T-cell (primary cell): ENCODE measurements at regions not wholly inside any gene's neighbourhood (a gene's known extent, or its start where the extent isn't known, plus 50 kb on each side); places are given as distances from the start of the nearest gene placed in this dataset.

Experiments used
- ATAC-seq, 4 experiments: fragments of 200-7000 bp in 3 of 4; fragments of 150-1000 bp in 1 of 4; cut with Tn5 transposase; replicated peaks in 1 of 4; 1 replicate in 3 of 4; 2 replicates in 1 of 4; pipeline ENCODE4 v1.10.0; 2021; ENCODE audit warnings: moderate library complexity in 3 of 4, mild to moderate bottlenecking in 2 of 4, moderate number of reproducible peaks in 1 of 4
- CTCF ChIA-PET, 2 donors: fragments of 300-600 bp; sonication (Branson Sonifier 250); formaldehyde crosslinking; loops; one replicate each; lab custom pipeline; 2022; ENCODE audit warnings: antibody characterized with exemption in 2 of 2; lab: Charles Lee
- POLR2A ChIA-PET, 2 donors: fragments of 300-600 bp; sonication (Branson Sonifier 250); formaldehyde crosslinking; loops; one replicate each; lab custom pipeline; 2022; ENCODE audit warnings: antibody characterized with exemption in 2 of 2; lab: Charles Lee
- DNase-seq, 35 experiments: peaks; one replicate each; pipeline versions ENCODE4 v3.0.0 to v3.0.0-alpha.2; 2013 to 2023
- H3K27ac ChIP-seq: one replicate; pipeline ENCODE4 v1.5.1; 2013; ENCODE audit warnings: low read length
- H3K27me3 ChIP-seq, 2 experiments: replicated peaks in 1 of 2; 1 replicate in 1 of 2; 2 replicates in 1 of 2; pipeline versions ENCODE4 v1.6.1 to v1.7.0; 2013; ENCODE audit warnings: low read length in 1 of 2, mixed read lengths in 1 of 2; ENCODE audit not compliant: control insufficient read depth in 2 of 2, insufficient read depth in 2 of 2; ENCODE audit errors: extremely low read depth in 1 of 2
- H3K36me3 ChIP-seq, 2 donors: 1 replicate in 1 of 2; 2 replicates in 1 of 2; pipeline versions ENCODE4 v1.6.1 to v1.7.0; 2013; ENCODE audit warnings: low read length in 1 of 2; ENCODE audit not compliant: control insufficient read depth in 2 of 2, insufficient read depth in 1 of 2; ENCODE audit errors: extremely low read depth in 1 of 2
- H3K4me1 ChIP-seq, 2 experiments: 1 replicate in 1 of 2; 2 replicates in 1 of 2; pipeline versions ENCODE4 v1.6.1 to v1.7.0; 2013; ENCODE audit warnings: low read length in 2 of 2, mixed read lengths in 1 of 2; ENCODE audit not compliant: insufficient read depth in 2 of 2, control insufficient read depth in 1 of 2; ENCODE audit errors: extremely low read depth in 1 of 2
- H3K4me3 ChIP-seq, 2 donors: 1 replicate in 1 of 2; 2 replicates in 1 of 2; pipeline versions ENCODE4 v1.5.1 to v1.7.0; 2013; ENCODE audit warnings: mild to moderate bottlenecking in 2 of 2, low read length in 1 of 2, moderate library complexity in 1 of 2; ENCODE audit not compliant: control insufficient read depth in 1 of 2; ENCODE audit errors: extremely low read depth in 1 of 2
- H3K9me3 ChIP-seq: 2 replicates; pipeline ENCODE4 v1.7.0; 2013
- H3K27ac Mint-ChIP-seq, 2 donors: one replicate each; pipeline ENCODE4 v1.8.0; 2020 to 2021; ENCODE audit warnings: mild to moderate bottlenecking in 2 of 2, mixed read lengths in 2 of 2
- H3K27me3 Mint-ChIP-seq, 2 donors: one replicate each; pipeline ENCODE4 v1.8.0; 2021 to 2022; ENCODE audit warnings: mixed read lengths in 2 of 2
- H3K36me3 Mint-ChIP-seq: one replicate; pipeline ENCODE4 v1.8.0; 2021; ENCODE audit warnings: mixed read lengths
- H3K4me1 Mint-ChIP-seq, 3 donors: one replicate each; pipeline ENCODE4 v1.8.0; 2020 to 2022; ENCODE audit warnings: mixed read lengths in 3 of 3, mild to moderate bottlenecking in 1 of 3
- H3K4me3 Mint-ChIP-seq, 3 donors: one replicate each; pipeline ENCODE4 v1.8.0; 2020 to 2022; ENCODE audit warnings: mild to moderate bottlenecking in 3 of 3, mixed read lengths in 3 of 3, moderate library complexity in 3 of 3
- H3K9me3 Mint-ChIP-seq, 3 donors: one replicate each; pipeline ENCODE4 v1.8.0; 2020 to 2022; ENCODE audit warnings: mixed read lengths in 3 of 3
- WGBS: methylation state at CpG from one replicate; pipeline ENCODE4 v1.1.5; 2013; ENCODE audit warnings: missing lambda C conversion rate; ENCODE audit not compliant: insufficient coverage; 5-methylcytosine and 5-hydroxymethylcytosine counted together

- H3K4me1 ChIP-seq, result no peaks in the 10 kb centered on the region
- H3K27me3 ChIP-seq, result no peaks in the 10 kb centered on the region
- ChIA-PET POLR2A (no interaction called here), CTCF (no interaction called here)
- Mint-ChIP-seq H3K36me3 (no peaks in the 10 kb centered on the region), H3K27me3 (no peaks in the 10 kb centered on the region), H3K27ac (no peak overlapping the region), H3K4me3 (no peak overlapping the region), H3K4me1 (no peaks in the 10 kb centered on the region), H3K9me3 (peaks cover 20 to 45% (median 23%) of the 10 kb centered on the region in 3 donors)
- H3K4me3 ChIP-seq, result no peak overlapping the region
- no peaks in the 10 kb centered on the region for H3K9me3 ChIP-seq
- H3K36me3 ChIP-seq, result no peaks in the 10 kb centered on the region
- no peak for DNase-seq
- ATAC-seq, result no peak
- no peak overlapping the region for H3K27ac ChIP-seq
Measured at GRCh38 chr5:124383693-124384092, 362.7 kb downstream of the ZNF608 start.

GRCh38 chr5:124377386-124377785 lies 369.1 kb downstream of the ZNF608 start:
- Histone ChIP-seq H3K27me3 (no peaks in the 10 kb centered on the region), H3K9me3 (no peaks in the 10 kb centered on the region), H3K4me1 (no peaks in the 10 kb centered on the region), H3K27ac (no peak overlapping the region), H3K36me3 (no peaks in the 10 kb centered on the region), H3K4me3 (no peak overlapping the region)
- H3K4me1 Mint-ChIP-seq, result no peaks in the 10 kb centered on the region
- CTCF ChIA-PET, result no interaction called here
- H3K27me3 Mint-ChIP-seq, result no peaks in the 10 kb centered on the region
- POLR2A ChIA-PET, result no interaction called here
- H3K9me3 Mint-ChIP-seq, result peaks cover 10 to 18% (median 17%) of the 10 kb centered on the region in 3 donors
- H3K36me3 Mint-ChIP-seq, result no peaks in the 10 kb centered on the region
- no peak for ATAC-seq
- DNase-seq, result no peak
- H3K27ac Mint-ChIP-seq, result no peak overlapping the region
- 64% methylated on average over 1 of the region's 1 CpG for WGBS
- no peak overlapping the region for H3K4me3 Mint-ChIP-seq

GRCh38 chr5:124373883-124374282 lies 372.6 kb downstream of the ZNF608 start:
- Histone ChIP-seq H3K4me1 (no peaks in the 10 kb centered on the region), H3K27me3 (no peaks in the 10 kb centered on the region), H3K36me3 (no peaks in the 10 kb centered on the region), H3K4me3 (no peak overlapping the region), H3K27ac (no peak overlapping the region), H3K9me3 (no peaks in the 10 kb centered on the region)
- Mint-ChIP-seq H3K27me3 (no peaks in the 10 kb centered on the region), H3K9me3 (peaks cover 4 to 21% (median 8%) of the 10 kb centered on the region in 3 donors), H3K27ac (no peak overlapping the region), H3K36me3 (no peaks in the 10 kb centered on the region), H3K4me1 (no peaks in the 10 kb centered on the region), H3K4me3 (no peak overlapping the region)
- 50% methylated on average over 1 of the region's 3 CpGs for WGBS
- ATAC-seq (no peak), DNase-seq (no peak)
- ChIA-PET CTCF (no interaction called here), POLR2A (no interaction called here)

GRCh38 chr5:124372457-124372856 lies 374.0 kb downstream of the ZNF608 start:
- Mint-ChIP-seq H3K9me3 (peaks cover 6 to 24% (median 8%) of the 10 kb centered on the region in 3 donors), H3K36me3 (no peaks in the 10 kb centered on the region), H3K27me3 (no peaks in the 10 kb centered on the region), H3K4me1 (no peaks in the 10 kb centered on the region), H3K27ac (no peak overlapping the region), H3K4me3 (no peak overlapping the region)
- WGBS, result 64% methylated on average over 3 of the region's 4 CpGs
- no peak overlapping the region for H3K4me3 ChIP-seq
- ChIA-PET POLR2A (no interaction called here), CTCF (no interaction called here)
- DNase-seq, result no peak
- no peaks in the 10 kb centered on the region for H3K4me1 ChIP-seq
- H3K27ac ChIP-seq, result no peak overlapping the region
- no peaks in the 10 kb centered on the region for H3K27me3 ChIP-seq
- H3K36me3 ChIP-seq, result no peaks in the 10 kb centered on the region
- H3K9me3 ChIP-seq, result no peaks in the 10 kb centered on the region
- ATAC-seq, result no peak

- no peaks in the 10 kb centered on the region for H3K27me3 ChIP-seq
- 91% methylated on average over 1 of the region's 4 CpGs for WGBS
- H3K27me3 Mint-ChIP-seq, result no peaks in the 10 kb centered on the region
- H3K4me3 Mint-ChIP-seq, result no peak overlapping the region
- no peaks in the 10 kb centered on the region for H3K4me1 ChIP-seq
- no peaks in the 10 kb centered on the region for H3K9me3 ChIP-seq
- POLR2A ChIA-PET, result no interaction called here
- no peaks in the 10 kb centered on the region for H3K36me3 ChIP-seq
- no peak overlapping the region for H3K27ac Mint-ChIP-seq
- H3K4me1 Mint-ChIP-seq, result no peaks in the 10 kb centered on the region
- DNase-seq (no peak), ATAC-seq (no peak)
- no peaks in the 10 kb centered on the region for H3K36me3 Mint-ChIP-seq
- no peak overlapping the region for H3K27ac ChIP-seq
- no peak overlapping the region for H3K4me3 ChIP-seq
- peaks cover 5 to 27% (median 8%) of the 10 kb centered on the region in 3 donors for H3K9me3 Mint-ChIP-seq
- CTCF ChIA-PET, result interaction anchor here in 1 of 2 donors (0.8 kb wide), 1 partner anchor 133 kb away, joined by 3 read pairs; no protein-coding TSS in a partner anchor
Measured at GRCh38 chr5:124371111-124371706, 375.2 kb downstream of the ZNF608 start.

- Mint-ChIP-seq H3K36me3 (no peaks in the 10 kb centered on the region), H3K27me3 (no peaks in the 10 kb centered on the region), H3K4me3 (no peak overlapping the region), H3K27ac (no peak overlapping the region), H3K9me3 (peaks cover 3 to 27% (median 5%) of the 10 kb centered on the region in 3 donors), H3K4me1 (no peaks in the 10 kb centered on the region)
- H3K27ac ChIP-seq, result no peak overlapping the region
- no peak for DNase-seq
- H3K36me3 ChIP-seq, result no peaks in the 10 kb centered on the region
- no peaks in the 10 kb centered on the region for H3K27me3 ChIP-seq
- H3K9me3 ChIP-seq, result no peaks in the 10 kb centered on the region
- POLR2A ChIA-PET, result no interaction called here
- H3K4me1 ChIP-seq, result no peaks in the 10 kb centered on the region
- H3K4me3 ChIP-seq, result no peak overlapping the region
- ATAC-seq, result no peak
- CTCF ChIA-PET, result interaction anchor here in 1 of 2 donors (0.8 kb wide), 1 partner anchor 134 kb away, joined by 3 read pairs; no protein-coding TSS in a partner anchor
Measured at GRCh38 chr5:124370601-124371000, 375.8 kb downstream of the ZNF608 start.

GRCh38 chr5:124365361-124365801 lies 381.1 kb downstream of the ZNF608 start:
- 84% methylated on average over 3 of the region's 4 CpGs for WGBS
- H3K27me3 Mint-ChIP-seq, result no peaks in the 10 kb centered on the region
- no peaks in the 10 kb centered on the region for H3K4me1 ChIP-seq
- H3K4me1 Mint-ChIP-seq, result no peaks in the 10 kb centered on the region
- H3K27me3 ChIP-seq, result no peaks in the 10 kb centered on the region
- peaks cover 6 to 31% (median 11%) of the 10 kb centered on the region in 3 donors for H3K9me3 Mint-ChIP-seq
- H3K27ac ChIP-seq, result no peak overlapping the region
- ATAC-seq, result no peak
- no peak overlapping the region for H3K4me3 Mint-ChIP-seq
- H3K9me3 ChIP-seq, result no peaks in the 10 kb centered on the region
- no peak overlapping the region for H3K27ac Mint-ChIP-seq
- H3K36me3 Mint-ChIP-seq, result no peaks in the 10 kb centered on the region
- no peaks in the 10 kb centered on the region for H3K36me3 ChIP-seq
- POLR2A ChIA-PET, result no interaction called here
- H3K4me3 ChIP-seq, result no peak overlapping the region
- no peak for DNase-seq
- CTCF ChIA-PET, result no interaction called here
